Mesodermal cell (in vitro differentiated cells): ENCODE measurements at regions not wholly inside any gene's neighbourhood (a gene's known extent, or its start where the extent isn't known, plus 50 kb on each side); places are given as distances from the start of the nearest gene placed in this dataset.

ENCODE experiments used
- H3K27ac ChIP-seq: 2 replicates; pipeline ENCODE4 v1.7.0; 2013; ENCODE audit warnings: mild to moderate bottlenecking, low read depth, low read length, moderate library complexity; ENCODE audit not compliant: severe bottlenecking
- H3K36me3 ChIP-seq: 2 replicates; pipeline ENCODE4 v1.7.1; 2013; ENCODE audit warnings: mild to moderate bottlenecking, low read length, moderate library complexity; ENCODE audit not compliant: control insufficient read depth, insufficient read depth
- H3K4me1 ChIP-seq: one replicate; pipeline ENCODE4 v1.7.1; 2013; ENCODE audit warnings: mild to moderate bottlenecking, low read length; ENCODE audit not compliant: insufficient read depth, control insufficient read depth, poor library complexity, severe bottlenecking
- H3K4me3 ChIP-seq: 2 replicates; pipeline ENCODE4 v1.7.0; 2013; ENCODE audit warnings: low read length, control low read depth, mild to moderate bottlenecking; ENCODE audit not compliant: insufficient read depth, poor library complexity, severe bottlenecking; ENCODE audit errors: extremely low read depth
- H3K9me3 ChIP-seq: 2 replicates; pipeline ENCODE4 v1.7.1; 2013; ENCODE audit warnings: mild to moderate bottlenecking, low read length, moderate library complexity; ENCODE audit not compliant: control insufficient read depth
- WGBS, 2 experiments: methylation state at CpG; one replicate each; pipeline ENCODE4 v1.1.5; 2013; ENCODE audit warnings: missing lambda C conversion rate in 2 of 2; ENCODE audit not compliant: insufficient coverage in 2 of 2; 5-methylcytosine and 5-hydroxymethylcytosine counted together

DNA sequence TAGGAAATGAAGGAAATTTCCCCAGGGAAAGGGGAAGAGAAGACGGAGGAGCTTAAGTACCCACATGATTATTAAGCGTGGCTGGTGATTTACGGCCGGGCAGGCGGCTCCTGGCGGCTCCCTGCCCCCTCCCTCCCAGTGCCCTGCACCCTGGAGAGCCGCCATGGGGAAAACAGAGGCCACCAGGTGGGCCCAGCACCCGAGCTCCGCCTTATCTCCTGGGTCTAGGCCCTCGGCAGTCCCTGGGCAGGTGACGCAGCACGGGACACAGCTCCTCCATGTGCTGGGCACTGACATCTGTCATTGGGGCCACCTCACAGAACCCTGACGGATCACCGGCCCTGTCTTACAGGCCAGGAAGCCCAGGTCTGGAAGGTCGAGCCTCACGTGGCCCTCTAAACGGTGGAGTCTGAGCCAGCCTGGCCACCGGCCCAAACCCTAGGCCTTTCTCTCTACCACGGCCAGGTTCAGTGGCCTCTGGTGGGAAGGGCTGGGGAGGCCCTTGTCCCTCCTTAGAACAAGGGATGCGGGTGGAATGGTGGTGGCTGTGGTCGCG is 60.2 kb upstream of the PPARA start:
- H3K4me1 ChIP-seq = no peaks in the 10 kb centered on the region
- H3K27ac ChIP-seq = no peak overlapping the region
- no peak overlapping the region for H3K4me3 ChIP-seq
- no peaks in the 10 kb centered on the region for H3K36me3 ChIP-seq
- WGBS, 2 experiments = 93 to 98% methylated on average over 16 to 21 of the region's 22 CpGs
- H3K9me3 ChIP-seq = no peaks in the 10 kb centered on the region

DNA sequence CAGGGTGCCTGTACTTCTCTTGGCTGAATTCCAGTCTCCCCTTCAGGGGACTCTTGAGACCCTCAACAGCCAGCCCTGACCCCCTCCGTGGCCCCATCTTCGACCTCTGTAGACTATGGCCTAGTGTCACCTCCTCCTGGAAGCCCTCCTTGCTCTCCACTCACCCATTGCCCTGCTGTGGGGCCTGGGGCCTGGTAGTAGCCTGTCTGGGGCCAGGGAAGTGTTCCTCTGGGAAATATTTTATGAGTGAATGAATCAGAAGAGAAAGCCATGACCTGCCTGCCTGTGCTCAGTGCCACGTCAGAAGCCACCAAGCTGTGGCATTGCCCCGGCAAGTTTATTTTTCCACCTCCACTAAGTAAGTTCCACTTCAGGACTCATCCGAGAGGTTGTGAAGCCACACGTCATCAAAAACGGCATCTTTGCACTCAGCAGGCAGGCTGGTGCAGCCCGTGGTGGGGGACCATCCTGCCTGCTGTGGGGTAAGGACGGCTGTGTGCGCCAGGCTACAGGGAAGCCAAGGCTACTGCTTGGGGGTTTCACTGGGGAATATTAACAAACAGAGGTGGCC is 59.6 kb upstream of the PPARA start:
- no peaks in the 10 kb centered on the region for H3K36me3 ChIP-seq
- no peaks in the 10 kb centered on the region for H3K4me1 ChIP-seq
- no peak overlapping the region for H3K27ac ChIP-seq
- no peaks in the 10 kb centered on the region for H3K9me3 ChIP-seq
- WGBS, 2 experiments = 93 to 97% methylated on average over 9 to 10 of the region's 10 CpGs
- no peak overlapping the region for H3K4me3 ChIP-seq

DNA sequence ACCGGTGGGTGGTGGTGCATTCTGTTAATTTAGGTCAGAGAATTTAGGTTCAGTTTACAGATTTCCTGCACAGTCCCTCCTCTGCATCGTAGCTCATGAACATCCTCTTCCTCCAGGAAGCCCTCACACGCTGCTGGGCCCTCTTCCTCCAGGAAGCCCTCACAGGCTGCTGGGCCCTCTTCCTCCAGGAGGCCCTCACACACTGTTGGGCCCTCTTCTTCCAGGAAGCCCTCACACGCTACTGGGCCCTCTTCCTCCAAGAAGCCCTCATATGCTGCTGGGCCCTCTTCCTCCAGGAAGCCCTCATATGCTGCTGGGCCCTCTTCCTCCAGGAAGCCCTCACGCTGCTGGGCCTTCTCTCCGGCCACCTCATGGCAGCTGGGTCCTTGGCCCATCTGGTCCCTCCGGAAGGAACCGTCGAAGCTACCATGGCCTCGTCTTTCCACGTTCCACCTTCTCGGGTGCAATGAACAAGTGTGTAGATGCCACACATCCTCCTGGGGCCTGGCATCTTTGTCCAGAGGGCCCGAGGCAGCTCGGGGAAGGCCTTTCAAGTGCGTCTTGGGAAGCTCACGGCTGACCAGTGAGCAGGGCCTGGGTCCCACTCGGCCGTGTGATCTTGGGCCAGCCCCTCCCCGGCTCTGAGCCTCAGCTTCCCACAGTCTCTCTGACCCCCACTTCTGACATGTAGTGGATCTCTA is 58.9 kb upstream of the PPARA start:
- H3K36me3 ChIP-seq = no peaks in the 10 kb centered on the region
- WGBS, 2 experiments = 92 to 94% methylated on average over 15 to 16 of the region's 19 CpGs
- no peaks in the 10 kb centered on the region for H3K4me1 ChIP-seq
- H3K4me3 ChIP-seq = no peak overlapping the region
- H3K27ac ChIP-seq = no peak overlapping the region
- no peaks in the 10 kb centered on the region for H3K9me3 ChIP-seq

DNA sequence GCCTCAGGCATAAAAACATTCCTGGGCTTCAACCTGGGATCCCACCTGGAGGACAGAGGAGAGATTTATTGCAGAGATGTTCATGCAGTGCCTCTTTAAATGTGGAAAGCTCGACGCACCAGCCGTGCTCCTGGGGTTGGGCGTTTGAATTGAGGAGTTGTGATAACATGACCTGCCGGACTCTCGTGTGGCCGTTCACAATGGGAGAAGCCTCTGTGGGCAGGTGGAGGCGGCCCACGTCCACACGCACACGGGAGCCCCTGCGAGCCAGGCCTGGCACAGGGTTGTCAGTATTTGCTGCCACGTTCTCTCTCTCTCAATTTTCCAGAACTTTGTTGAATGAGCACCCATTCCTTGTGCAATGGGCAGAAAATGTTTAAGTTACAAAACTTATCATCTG is 58.3 kb upstream of the PPARA start:
- H3K27ac ChIP-seq = no peak overlapping the region
- WGBS, 2 experiments = 89 to 91% methylated on average over 13 of the region's 13 CpGs
- no peaks in the 10 kb centered on the region for H3K9me3 ChIP-seq
- no peak overlapping the region for H3K4me3 ChIP-seq
- no peaks in the 10 kb centered on the region for H3K36me3 ChIP-seq
- no peaks in the 10 kb centered on the region for H3K4me1 ChIP-seq

DNA sequence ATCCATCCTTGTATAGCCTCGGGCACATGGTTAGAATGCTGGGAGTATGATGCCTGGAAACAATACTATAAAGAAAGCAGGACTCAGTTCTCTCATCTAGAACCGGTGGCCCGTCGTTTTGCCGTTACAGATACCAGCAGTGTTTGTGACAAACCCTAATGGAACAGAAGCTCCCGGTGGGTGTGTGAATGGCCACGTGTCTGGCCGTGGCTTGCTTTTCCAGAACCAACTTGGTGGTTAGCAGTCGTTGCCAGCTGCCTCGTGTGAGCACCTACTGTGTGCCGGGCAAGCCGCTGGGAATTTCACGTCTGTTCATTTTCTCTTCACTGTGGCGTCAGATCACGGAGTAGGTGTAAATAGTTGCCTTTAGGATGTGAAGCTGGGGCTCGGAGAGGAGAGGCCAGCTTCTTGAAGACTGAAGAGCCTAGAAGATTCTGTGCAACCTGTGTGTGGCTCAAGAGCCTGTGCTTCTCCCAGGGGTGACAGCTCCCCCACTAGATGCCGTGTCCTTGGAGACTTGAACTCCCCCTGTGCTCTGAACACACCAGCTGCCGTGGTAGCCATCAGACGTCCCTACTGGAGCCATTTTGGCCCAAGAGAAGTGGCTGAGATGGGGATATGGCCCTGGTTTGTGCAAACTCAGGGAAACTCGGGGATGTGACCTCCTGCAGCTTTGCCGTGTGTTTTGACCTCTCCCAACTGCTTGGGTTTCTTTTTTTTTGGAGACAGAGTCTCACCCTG is 57.5 kb upstream of the PPARA start:
- Histone ChIP-seq H3K4me3 (no peak overlapping the region), H3K36me3 (no peaks in the 10 kb centered on the region), H3K27ac (no peak overlapping the region), H3K9me3 (no peaks in the 10 kb centered on the region), H3K4me1 (no peaks in the 10 kb centered on the region)
- 89% methylated on average over 20 to 21 of the region's 21 CpGs for WGBS, 2 experiments

DNA sequence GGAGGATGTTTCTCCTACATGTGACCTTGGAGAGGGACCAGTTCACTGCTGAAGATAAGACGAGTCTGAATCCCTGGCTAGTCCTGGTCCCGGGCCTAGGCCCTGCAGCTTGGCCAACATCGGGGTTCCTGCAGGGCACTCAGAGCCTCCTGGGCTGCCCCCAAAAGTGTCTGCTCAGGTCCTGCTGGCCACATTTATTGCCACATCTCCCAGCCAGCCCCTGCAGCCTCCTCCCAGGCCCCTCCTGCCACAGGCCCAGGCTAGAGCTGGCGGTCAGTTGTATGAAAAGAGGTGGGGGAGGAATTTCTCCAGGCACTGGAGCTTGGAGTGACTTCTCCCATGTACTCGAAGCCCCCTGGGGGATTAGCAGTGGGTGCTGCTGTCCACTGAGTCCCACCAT is 56.5 kb upstream of the PPARA start:
- Histone ChIP-seq H3K36me3 (no peaks in the 10 kb centered on the region), H3K27ac (no peak overlapping the region), H3K4me3 (no peak overlapping the region), H3K9me3 (no peaks in the 10 kb centered on the region), H3K4me1 (no peaks in the 10 kb centered on the region)
- 93 to 95% methylated on average over 3 to 4 of the region's 5 CpGs for WGBS, 2 experiments

- Histone ChIP-seq H3K4me1 (no peaks in the 10 kb centered on the region), H3K4me3 (no peak overlapping the region), H3K36me3 (no peaks in the 10 kb centered on the region), H3K27ac (no peak overlapping the region), H3K9me3 (no peaks in the 10 kb centered on the region)
- 91% methylated on average over 7 to 8 of the region's 8 CpGs for WGBS, 2 experiments
These were observed 55.6 kb upstream of the PPARA start for GRCh38 chr22:46094676-46095075.

- Histone ChIP-seq H3K36me3 (no peaks in the 10 kb centered on the region), H3K4me1 (no peaks in the 10 kb centered on the region)
These were observed 54.3 kb upstream of the PPARA start for GRCh38 chr22:46096051-46096450.

DNA sequence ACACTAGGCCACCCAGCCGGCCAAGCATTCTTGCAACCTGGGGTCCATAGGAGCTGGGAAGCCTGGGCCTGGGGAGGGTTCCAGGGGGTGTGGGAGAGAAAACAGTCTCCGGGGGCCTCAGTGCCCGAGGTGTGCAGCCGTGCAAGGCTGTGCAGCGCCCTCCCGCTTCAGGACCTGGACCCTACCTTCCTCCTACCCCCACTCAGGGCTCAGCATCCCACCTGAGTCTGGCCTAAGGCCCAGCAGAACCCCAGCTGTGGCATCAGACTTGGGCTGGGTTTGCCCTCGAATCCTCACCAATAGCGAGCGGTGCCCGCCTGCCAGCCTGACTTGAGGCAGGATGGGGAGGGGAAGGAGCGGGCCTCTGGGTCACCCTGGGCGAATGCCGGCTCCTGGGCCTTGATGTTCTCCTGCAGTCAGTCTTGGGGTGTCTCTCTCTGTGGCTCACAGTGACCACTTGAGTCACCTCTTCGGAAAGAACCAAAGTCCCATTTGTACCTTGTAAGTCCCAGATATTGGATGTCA is 53.6 kb upstream of the PPARA start:
- H3K36me3 ChIP-seq = no peaks in the 10 kb centered on the region
- H3K4me1 ChIP-seq = no peaks in the 10 kb centered on the region
- WGBS, 2 experiments = 94 to 95% methylated on average over 12 of the region's 14 CpGs
- no peak overlapping the region for H3K27ac ChIP-seq
- no peak overlapping the region for H3K4me3 ChIP-seq
- H3K9me3 ChIP-seq = no peaks in the 10 kb centered on the region

More at GRCh38 chr22:46096051-46096450, 54.3 kb upstream of the PPARA start:
- Histone ChIP-seq H3K9me3 (no peaks in the 10 kb centered on the region), H3K4me3 (no peak overlapping the region), H3K27ac (no peak overlapping the region)
- 90% methylated on average over 7 to 8 of the region's 9 CpGs for WGBS, 2 experiments

DNA sequence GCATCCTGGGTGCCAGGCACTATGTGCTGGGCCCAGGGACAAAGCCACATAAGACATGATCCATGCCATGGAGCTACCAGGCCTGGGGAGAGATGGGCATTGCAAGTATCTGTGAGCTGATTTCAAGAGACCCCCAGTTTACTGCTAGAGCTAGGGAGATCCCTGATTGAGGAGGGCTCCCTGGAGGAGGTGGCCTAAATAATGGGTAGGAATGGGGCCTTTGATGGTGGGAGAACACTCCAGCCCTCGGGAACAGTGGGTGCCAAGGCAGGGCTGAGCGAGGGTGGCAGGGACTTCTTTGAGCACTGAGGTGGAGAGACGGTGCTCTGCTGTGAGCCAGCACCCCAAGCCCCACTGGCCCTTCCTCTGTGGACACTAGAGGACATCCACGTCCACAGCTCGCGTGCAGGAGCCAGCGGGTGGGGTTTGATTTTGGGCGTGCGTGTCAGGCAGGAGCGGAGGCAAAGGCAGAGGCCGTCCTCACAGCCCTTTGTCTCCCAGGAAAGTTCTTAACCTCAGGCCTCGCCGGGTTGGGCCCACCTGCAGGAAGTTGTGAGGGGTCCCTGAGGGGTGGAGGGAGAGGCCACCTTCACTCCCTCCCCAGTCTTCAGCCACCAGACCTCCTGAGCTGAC is 52.9 kb upstream of the PPARA start:
- WGBS, 2 experiments = 92 to 93% methylated on average over 11 of the region's 13 CpGs
- Histone ChIP-seq H3K36me3 (no peaks in the 10 kb centered on the region), H3K9me3 (no peaks in the 10 kb centered on the region), H3K4me3 (no peak overlapping the region), H3K4me1 (no peaks in the 10 kb centered on the region), H3K27ac (no peak overlapping the region)
